Endothelial cell (in vitro differentiated cells): ENCODE measurements at regions not wholly inside any gene's neighbourhood (a gene's known extent, or its start where the extent isn't known, plus 50 kb on each side); places are given as distances from the start of the nearest gene placed in this dataset.

Experiments
- DNase-seq: peaks from one replicate; pipeline ENCODE4 v3.0.0; 2021; ENCODE audit warnings: low spot score
- H3K27ac Mint-ChIP-seq: one replicate; pipeline ENCODE4 v1.8.0; 2021; ENCODE audit warnings: mixed read lengths, inconsistent platforms; ENCODE audit not compliant: unreplicated experiment
- H3K27me3 Mint-ChIP-seq: one replicate; pipeline ENCODE4 v1.8.0; 2021; ENCODE audit warnings: mild to moderate bottlenecking, moderate library complexity, mixed read lengths, inconsistent platforms; ENCODE audit not compliant: unreplicated experiment
- H3K36me3 Mint-ChIP-seq: one replicate; pipeline ENCODE4 v1.8.0; 2021; ENCODE audit warnings: mild to moderate bottlenecking, low read depth, mixed read lengths, inconsistent platforms; ENCODE audit not compliant: unreplicated experiment
- H3K4me1 Mint-ChIP-seq: one replicate; pipeline ENCODE4 v1.8.0; 2021; ENCODE audit warnings: mild to moderate bottlenecking, mixed read lengths, inconsistent platforms; ENCODE audit not compliant: unreplicated experiment
- H3K4me3 Mint-ChIP-seq: one replicate; pipeline ENCODE4 v1.8.0; 2021; ENCODE audit warnings: mild to moderate bottlenecking, mixed read lengths, inconsistent platforms; ENCODE audit not compliant: unreplicated experiment
- H3K9me3 Mint-ChIP-seq: one replicate; pipeline ENCODE4 v1.8.0; 2021; ENCODE audit warnings: mixed read lengths, inconsistent platforms; ENCODE audit not compliant: unreplicated experiment
- CTCF ChIP-seq: fragments of 200-600 bp; sonication (generic); IDR thresholded peaks from one replicate; pipeline ENCODE4 v1.5.0; 2021; ENCODE audit warnings: antibody characterized with exemption; ENCODE audit not compliant: unreplicated experiment

DNA sequence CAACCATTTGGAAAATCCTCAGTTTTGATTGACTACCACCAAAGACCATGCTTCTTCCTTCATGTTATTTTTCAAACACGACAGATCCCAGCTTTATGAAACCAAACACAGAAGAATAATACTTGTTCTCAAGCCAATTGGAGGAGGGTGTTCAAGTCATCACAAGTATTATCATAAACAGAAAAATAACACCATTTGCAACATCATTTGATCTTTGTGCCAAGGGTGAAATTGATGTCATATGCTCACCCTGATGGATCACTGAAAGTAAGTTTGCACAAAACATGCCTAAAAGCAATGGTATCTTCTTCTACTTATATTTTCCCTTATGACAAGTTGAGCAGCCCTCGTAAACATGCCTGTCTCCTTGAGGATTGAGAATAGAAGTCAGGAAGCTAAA is 448.0 kb upstream of the ZEB2 start:
- no peak for DNase-seq
- Mint-ChIP-seq H3K27ac (no peak overlapping the region), H3K36me3 (peaks cover 15% of the 10 kb centered on the region), H3K4me1 (no peaks in the 10 kb centered on the region), H3K4me3 (no peak overlapping the region), H3K27me3 (no peaks in the 10 kb centered on the region), H3K9me3 (peaks cover 11% of the 10 kb centered on the region)
- no peak for TF ChIP-seq CTCF

DNA sequence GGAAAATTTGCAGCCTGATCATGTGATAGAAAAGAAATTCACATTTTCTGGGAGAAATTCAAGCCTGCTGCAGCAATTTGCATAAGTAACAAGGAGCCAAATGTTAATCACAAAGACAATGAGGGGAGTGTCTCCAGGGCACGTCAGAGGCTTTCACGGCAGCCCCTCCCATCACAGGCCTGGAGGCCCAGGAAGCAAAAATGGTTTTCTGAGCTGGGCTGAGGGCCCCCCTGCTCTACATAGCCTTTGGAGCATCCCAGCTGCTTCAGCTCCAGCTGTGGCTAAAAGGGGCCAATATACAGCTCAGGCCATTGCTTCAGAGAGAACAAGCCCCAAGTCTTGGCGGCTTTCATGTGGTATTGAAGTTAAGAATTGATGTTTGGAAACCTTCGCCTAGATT is 445.3 kb upstream of the ZEB2 start:
- Mint-ChIP-seq H3K27ac (no peak overlapping the region), H3K36me3 (peaks cover 12% of the 10 kb centered on the region), H3K4me1 (no peaks in the 10 kb centered on the region), H3K9me3 (peaks cover 8% of the 10 kb centered on the region), H3K27me3 (no peaks in the 10 kb centered on the region), H3K4me3 (no peak overlapping the region)
- no peak for DNase-seq
- no peak for TF ChIP-seq CTCF

GRCh38 chr2:144963031-144963430 is 443.1 kb upstream of the ZEB2 start:
- Mint-ChIP-seq H3K4me1 (no peaks in the 10 kb centered on the region), H3K4me3 (no peak overlapping the region), H3K27me3 (no peaks in the 10 kb centered on the region), H3K27ac (no peak overlapping the region), H3K9me3 (peaks cover 5% of the 10 kb centered on the region), H3K36me3 (peaks cover 9% of the 10 kb centered on the region)
- TF ChIP-seq CTCF = no peak
- no peak for DNase-seq

DNA sequence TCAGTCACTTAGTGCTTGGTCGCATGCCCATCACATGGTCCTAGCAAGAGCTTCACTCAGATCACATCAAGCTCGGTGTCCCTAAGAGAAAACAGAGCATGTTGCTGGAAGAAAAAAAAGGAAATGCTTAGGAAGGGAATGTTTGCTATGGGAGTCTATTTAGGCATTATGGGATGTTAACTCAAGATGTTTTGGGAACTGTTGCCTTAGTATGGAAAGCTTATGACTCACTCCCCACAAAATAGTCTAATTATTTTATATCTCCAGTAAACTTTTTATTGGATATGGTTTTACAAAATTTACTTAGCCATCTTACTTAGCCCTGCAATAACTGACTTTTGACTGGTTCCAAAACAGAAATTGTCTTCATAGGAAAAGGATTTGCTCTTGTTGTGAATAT is 439.5 kb upstream of the ZEB2 start:
- H3K4me1 Mint-ChIP-seq = no peaks in the 10 kb centered on the region
- no peaks in the 10 kb centered on the region for H3K9me3 Mint-ChIP-seq
- DNase-seq = no peak
- no peaks in the 10 kb centered on the region for H3K27me3 Mint-ChIP-seq
- TF ChIP-seq CTCF = no peak
- H3K4me3 Mint-ChIP-seq = no peak overlapping the region
- no peak overlapping the region for H3K27ac Mint-ChIP-seq
- H3K36me3 Mint-ChIP-seq = peaks cover 3% of the 10 kb centered on the region

GRCh38 chr2:144950899-144951560 is 431.1 kb upstream of the ZEB2 start:
- Mint-ChIP-seq H3K4me3 (no peak overlapping the region), H3K36me3 (no peaks in the 10 kb centered on the region), H3K27ac (no peak overlapping the region), H3K27me3 (peaks cover 3% of the 10 kb centered on the region), H3K9me3 (no peaks in the 10 kb centered on the region), H3K4me1 (no peaks in the 10 kb centered on the region)
- no peak for TF ChIP-seq CTCF
- no peak for DNase-seq
